ENCODE measurements at regions not wholly inside any gene's neighbourhood (a gene's known extent, or its start where the extent isn't known, plus 50 kb on each side); places are given as distances from the start of the nearest gene placed in this dataset.
A peak's percentile ranks its signal among the peaks of the same experiment; 100 is the strongest.

GRCh38 chr2:7430421-7430868 lies 513.2 kb downstream of the RNF144A start:
- intact Hi-C loops (cut with DNase I) = no loop called here
- TF ChIP-seq POLR2AphosphoS5 (IDR thresholded peaks at IDR 0.05) (no peak), EP300 (IDR thresholded peaks at IDR 0.05) (no peak), CTCF (IDR thresholded peaks at IDR 0.05) (no peak), POLR2A (IDR thresholded peaks at IDR 0.05; ENCODE audit: low read depth) (no peak)
- peak overlapping the region in 3 of 4 donors; percentile 33 to 51 (median 42) for H3K4me3 ChIP-seq
- H3K36me3 ChIP-seq = no peaks in the 10 kb centered on the region
- H3K27ac ChIP-seq (replicated peaks in 1 of 4) = no peak overlapping the region
- H3K9me3 ChIP-seq = peaks cover 0 to 11% (median 4%) of the 10 kb centered on the region in 4 donors
- H3K27me3 ChIP-seq = peaks cover 0 to 16% (median 0%) of the 10 kb centered on the region in 4 donors
- WGBS = 87% methylated on average over 10 of the region's 10 CpGs
- H3K4me1 ChIP-seq = peaks cover 4 to 11% (median 11%) of the 10 kb centered on the region in 4 donors
- no peak for DNase-seq (ENCODE audit: extremely low spot score)

- intact Hi-C loops (cut with DNase I) = no loop called here
- H3K36me3 ChIP-seq = no peaks in the 10 kb centered on the region
- peaks cover 0 to 11% (median 4%) of the 10 kb centered on the region in 4 donors for H3K9me3 ChIP-seq
- TF ChIP-seq POLR2AphosphoS5 (IDR thresholded peaks at IDR 0.05) (no peak), POLR2A (IDR thresholded peaks at IDR 0.05; ENCODE audit: low read depth) (no peak), CTCF (IDR thresholded peaks at IDR 0.05) (no peak), EP300 (IDR thresholded peaks at IDR 0.05) (no peak)
- no peak overlapping the region for H3K27ac ChIP-seq (replicated peaks in 1 of 4)
- H3K27me3 ChIP-seq = peaks cover 0 to 16% (median 0%) of the 10 kb centered on the region in 4 donors
- no peak for DNase-seq (ENCODE audit: extremely low spot score)
- 43% methylated on average over 33 of the region's 56 CpGs for WGBS
- H3K4me3 ChIP-seq = peak overlapping the region; percentile 33 to 51 (median 39)
- H3K4me1 ChIP-seq = peaks cover 4 to 11% (median 11%) of the 10 kb centered on the region in 4 donors
These were observed 513.8 kb downstream of the RNF144A start for GRCh38 chr2:7430869-7431641.

- Histone ChIP-seq H3K36me3 (no peaks in the 10 kb centered on the region), H3K27me3 (peaks cover 0 to 16% (median 0%) of the 10 kb centered on the region in 4 donors), H3K9me3 (peaks cover 0 to 11% (median 4%) of the 10 kb centered on the region in 4 donors), H3K4me1 (peaks cover 4 to 25% (median 18%) of the 10 kb centered on the region in 4 donors), H3K4me3 (no peak overlapping the region), H3K27ac (replicated peaks in 1 of 4) (no peak overlapping the region)
- no peak for DNase-seq (ENCODE audit: extremely low spot score)
- intact Hi-C loops (cut with DNase I) = no loop called here
- TF ChIP-seq POLR2A (IDR thresholded peaks at IDR 0.05; ENCODE audit: low read depth) (no peak), CTCF (IDR thresholded peaks at IDR 0.05) (no peak), POLR2AphosphoS5 (IDR thresholded peaks at IDR 0.05) (no peak), EP300 (IDR thresholded peaks at IDR 0.05) (no peak)
- 86% methylated on average over 4 of the region's 4 CpGs for WGBS
These were observed 515.2 kb downstream of the RNF144A start for GRCh38 chr2:7432436-7432835.

- Histone ChIP-seq H3K4me3 (no peak overlapping the region), H3K4me1 (peaks cover 2 to 15% (median 9%) of the 10 kb centered on the region in 4 donors), H3K27me3 (peaks cover 0 to 4% (median 0%) of the 10 kb centered on the region in 4 donors), H3K9me3 (peaks cover 0 to 11% (median 4%) of the 10 kb centered on the region in 4 donors), H3K36me3 (no peaks in the 10 kb centered on the region), H3K27ac (replicated peaks in 1 of 4) (no peak overlapping the region)
- DNase-seq (ENCODE audit: extremely low spot score) = no peak
- TF ChIP-seq POLR2AphosphoS5 (IDR thresholded peaks at IDR 0.05) (no peak), POLR2A (IDR thresholded peaks at IDR 0.05; ENCODE audit: low read depth) (no peak), CTCF (IDR thresholded peaks at IDR 0.05) (no peak)
- 80% methylated on average over 9 of the region's 9 CpGs for WGBS
- intact Hi-C loops (cut with DNase I) = no loop called here
These were observed 519.1 kb downstream of the RNF144A start for GRCh38 chr2:7436096-7436906.

Measured in esophagus muscularis mucosa (tissue), 4 donors.